Loucy (cell line): ENCODE measurements at regions not wholly inside any gene's neighbourhood (a gene's known extent, or its start where the extent isn't known, plus 50 kb on each side); places are given as distances from the start of the nearest gene placed in this dataset.
"Not testable (repeated sequence)": the region's sequence is repeated elsewhere in the genome, so short reads cannot be mapped to it uniquely, and the experiment has no call there.

Experiments used
- H2AFZ ChIP-seq: fragments of 200-600 bp; sonication (generic); 2 replicates; pipeline ENCODE4 v1.6.0; 2016; ENCODE audit warnings: antibody characterized with exemption, mild to moderate bottlenecking, low read length, moderate library complexity
- H3F3A ChIP-seq: fragments of 200-600 bp; 2 replicates; pipeline ENCODE4 v1.6.0; 2016; ENCODE audit warnings: antibody characterized with exemption, low read depth, mild to moderate bottlenecking
- H3K27me3 ChIP-seq: fragments of 200-600 bp; sonication (generic); 2 replicates; pipeline ENCODE4 v1.6.1; 2014; ENCODE audit warnings: low read length, mild to moderate bottlenecking; ENCODE audit not compliant: insufficient read depth, poor library complexity, severe bottlenecking
- H3K36me3 ChIP-seq: fragments of 200-600 bp; sonication (generic); 2 replicates; pipeline ENCODE4 v1.6.1; 2016; ENCODE audit warnings: low read length; ENCODE audit not compliant: insufficient read depth
- H3K4me1 ChIP-seq: fragments of 200-600 bp; sonication (generic); 2 replicates; pipeline ENCODE4 v1.5.1; 2014; ENCODE audit warnings: low read length, mild to moderate bottlenecking; ENCODE audit not compliant: insufficient read depth, poor library complexity, severe bottlenecking
- H3K4me2 ChIP-seq: fragments of 200-600 bp; sonication (generic); 2 replicates; pipeline ENCODE4 v1.6.0; 2014; ENCODE audit warnings: antibody characterized with exemption, low read length, low read depth, mild to moderate bottlenecking; ENCODE audit not compliant: poor library complexity, severe bottlenecking
- H3K4me3 ChIP-seq: fragments of 200-600 bp; sonication (generic); 2 replicates; pipeline ENCODE4 v1.5.1; 2014; ENCODE audit warnings: low read length, mild to moderate bottlenecking, mixed read lengths; ENCODE audit not compliant: poor library complexity, severe bottlenecking
- H3K79me2 ChIP-seq: fragments of 200-600 bp; sonication (generic); 2 replicates; pipeline ENCODE4 v1.6.1; 2014; ENCODE audit warnings: low read length; ENCODE audit not compliant: insufficient read depth
- H3K9ac ChIP-seq: fragments of 200-600 bp; sonication (generic); 2 replicates; pipeline ENCODE4 v1.6.0; 2014; ENCODE audit warnings: mild to moderate bottlenecking, low read depth, low read length, moderate library complexity; ENCODE audit not compliant: poor library complexity, severe bottlenecking
- H3K9me2 ChIP-seq: fragments of 200-600 bp; sonication (generic); replicated peaks from 2 replicates; pipeline ENCODE4 v1.6.1; 2016; ENCODE audit warnings: low read depth, low read length, mixed read lengths
- H3K9me3 ChIP-seq: fragments of 200-600 bp; sonication (generic); 2 replicates; pipeline ENCODE4 v1.6.1; 2014; ENCODE audit warnings: mild to moderate bottlenecking, antibody characterized with exemption, low read length, low read depth; ENCODE audit not compliant: insufficient read depth
- H4K20me1 ChIP-seq: fragments of 200-600 bp; sonication (generic); 2 replicates; pipeline ENCODE4 v1.6.0; 2014; ENCODE audit warnings: antibody characterized with exemption, low read length, mild to moderate bottlenecking; ENCODE audit not compliant: insufficient read depth, poor library complexity, severe bottlenecking
- CTCF ChIP-seq: fragments of 200-600 bp; sonication (generic); conservative IDR thresholded peaks from 2 replicates; pipeline ENCODE4 v1.5.1; 2014; ENCODE audit warnings: mild to moderate bottlenecking, antibody characterized with exemption, low read length
- EZH2phosphoT487 ChIP-seq: fragments of 200-600 bp; IDR thresholded peaks from 2 replicates; pipeline ENCODE4 v1.6.1; 2018; ENCODE audit warnings: antibody characterized with exemption, mild to moderate bottlenecking, moderate library complexity, borderline replicate concordance

DNA sequence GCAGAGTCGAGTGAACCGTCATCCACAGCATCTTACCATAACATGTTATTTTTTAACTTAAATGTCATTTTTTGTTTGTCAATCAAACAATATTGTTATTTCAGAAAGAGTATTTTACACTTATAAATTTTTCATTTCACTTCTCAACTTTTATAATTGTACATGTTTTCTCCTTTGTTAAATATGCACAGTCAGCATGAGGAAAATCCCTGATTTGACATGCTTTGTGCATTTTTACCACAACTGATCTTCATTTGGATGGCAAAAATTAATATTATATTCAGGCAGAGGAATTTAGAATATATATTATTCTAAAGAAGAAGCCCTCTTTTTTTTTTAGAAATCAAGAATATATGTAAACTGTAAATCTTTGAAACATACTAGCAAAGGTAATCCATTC, 958.0 kb upstream of the PCDH7 start:
- no peak overlapping the region for H3K9ac ChIP-seq
- H2AFZ ChIP-seq: no peak overlapping the region
- H3K9me2 ChIP-seq: no peaks in the 10 kb centered on the region
- H3K4me3 ChIP-seq: no peak overlapping the region
- no peaks in the 10 kb centered on the region for H3K79me2 ChIP-seq
- no peaks in the 10 kb centered on the region for H3K9me3 ChIP-seq
- TF ChIP-seq EZH2phosphoT487: no peak
- TF ChIP-seq CTCF: no peak
- H3K4me2 ChIP-seq: no peak overlapping the region
- H3K36me3 ChIP-seq: no peaks in the 10 kb centered on the region
- H3K27me3 ChIP-seq: no peaks in the 10 kb centered on the region
- H3F3A ChIP-seq: no peaks in the 10 kb centered on the region
- no peaks in the 10 kb centered on the region for H3K4me1 ChIP-seq
- no peaks in the 10 kb centered on the region for H4K20me1 ChIP-seq

DNA sequence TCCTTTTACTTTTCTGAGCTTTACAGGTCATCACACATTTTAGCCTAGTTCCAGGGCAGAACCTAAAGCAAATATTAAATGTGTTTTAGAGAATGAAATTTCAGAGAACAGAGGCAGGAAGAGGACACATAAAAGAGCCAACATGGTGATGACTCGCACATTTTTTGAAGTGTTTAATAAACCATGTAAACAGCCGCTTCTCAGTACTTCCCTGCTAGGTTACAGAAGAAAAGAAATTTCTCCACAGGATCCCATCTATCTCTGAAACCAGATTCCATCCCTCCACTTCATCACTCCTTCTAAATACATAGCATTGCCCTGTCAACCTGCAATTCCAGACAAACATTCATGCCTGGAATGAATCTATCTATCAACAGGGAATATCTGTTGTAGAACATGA, 949.5 kb upstream of the PCDH7 start:
- H3K27me3 ChIP-seq: no peaks in the 10 kb centered on the region
- no peaks in the 10 kb centered on the region for H3K9me2 ChIP-seq
- H3K79me2 ChIP-seq: no peaks in the 10 kb centered on the region
- H3K4me1 ChIP-seq: no peaks in the 10 kb centered on the region
- H3F3A ChIP-seq: no peaks in the 10 kb centered on the region
- TF ChIP-seq CTCF (no peak), EZH2phosphoT487 (no peak)
- H4K20me1 ChIP-seq: no peaks in the 10 kb centered on the region
- no peak overlapping the region for H2AFZ ChIP-seq
- H3K9me3 ChIP-seq: no peaks in the 10 kb centered on the region
- H3K4me2 ChIP-seq: no peak overlapping the region
- H3K9ac ChIP-seq: no peak overlapping the region
- H3K4me3 ChIP-seq: no peak overlapping the region
- no peaks in the 10 kb centered on the region for H3K36me3 ChIP-seq

- not testable (repeated sequence) for H3K9me3 ChIP-seq, H3K9ac ChIP-seq, H3F3A ChIP-seq, H3K4me1 ChIP-seq, H3K79me2 ChIP-seq, H4K20me1 ChIP-seq, H2AFZ ChIP-seq, H3K4me2 ChIP-seq, H3K36me3 ChIP-seq, H3K9me2 ChIP-seq, H3K4me3 ChIP-seq, H3K27me3 ChIP-seq
Measured at GRCh38 chr4:29788123-29788522, 932.0 kb upstream of the PCDH7 start.

- H3K9me2 ChIP-seq: no peaks in the 10 kb centered on the region
- no peak overlapping the region for H3K9ac ChIP-seq
- H3F3A ChIP-seq: no peaks in the 10 kb centered on the region
- H3K36me3 ChIP-seq: no peaks in the 10 kb centered on the region
- H2AFZ ChIP-seq: no peak overlapping the region
- H4K20me1 ChIP-seq: no peaks in the 10 kb centered on the region
- no peak overlapping the region for H3K4me2 ChIP-seq
- no peaks in the 10 kb centered on the region for H3K27me3 ChIP-seq
- H3K9me3 ChIP-seq: no peaks in the 10 kb centered on the region; the same call in 1 of the 2 replicates
- TF ChIP-seq EZH2phosphoT487: no peak
- 0 out of 2 replicates have a peak, but pooled peaks have one; percentile 16 for TF ChIP-seq CTCF
- no peaks in the 10 kb centered on the region for H3K79me2 ChIP-seq
- no peak overlapping the region for H3K4me3 ChIP-seq
- no peaks in the 10 kb centered on the region for H3K4me1 ChIP-seq
Measured at GRCh38 chr4:29805245-29805644, 914.9 kb upstream of the PCDH7 start.
